HG02870 (cell line): ENCODE measurements at regions not wholly inside any gene's neighbourhood (a gene's known extent, or its start where the extent isn't known, plus 50 kb on each side); places are given as distances from the start of the nearest gene placed in this dataset.
"Not testable (repeated sequence)": the region's sequence is repeated elsewhere in the genome, so short reads cannot be mapped to it uniquely, and the experiment has no call there.

ENCODE experiments used
- ATAC-seq: cut with Tn5 transposase; IDR thresholded peaks from one replicate; pipeline ENCODE4 v1.9.1; 2021; ENCODE audit warnings: mild to moderate bottlenecking, moderate library complexity; ENCODE audit not compliant: unreplicated experiment

- ATAC-seq: not testable (repeated sequence)
These were observed 369.5 kb downstream of the MAT2B start for GRCh38 chr5:163874912-163875311.

- ATAC-seq: no peak
These were observed 372.4 kb downstream of the MAT2B start for GRCh38 chr5:163877865-163878264.

GRCh38 chr5:163878490-163878889, 373.1 kb downstream of the MAT2B start:
- ATAC-seq: no peak

- no peak for ATAC-seq
These were observed 374.9 kb downstream of the MAT2B start for GRCh38 chr5:163880302-163880701.

GRCh38 chr5:163885117-163885516, 379.7 kb downstream of the MAT2B start:
- no peak for ATAC-seq

GRCh38 chr5:163887854-163888253, 382.4 kb downstream of the MAT2B start:
- ATAC-seq: no peak

- ATAC-seq: no peak
These were observed 382.9 kb downstream of the MAT2B start for GRCh38 chr5:163888366-163888765.

- no peak for ATAC-seq
These were observed 383.9 kb downstream of the MAT2B start for GRCh38 chr5:163889369-163889768.

- ATAC-seq: no peak
These were observed 384.8 kb downstream of the MAT2B start for GRCh38 chr5:163890261-163890660.

- ATAC-seq: no peak
These were observed 387.9 kb downstream of the MAT2B start for GRCh38 chr5:163893281-163893680.

GRCh38 chr5:163894645-163895044, 389.2 kb downstream of the MAT2B start:
- ATAC-seq: no peak

- no peak for ATAC-seq
These were observed 393.5 kb downstream of the MAT2B start for GRCh38 chr5:163898873-163899272.

- ATAC-seq: not testable (repeated sequence)
These were observed 402.4 kb downstream of the MAT2B start for GRCh38 chr5:163907783-163908182.

GRCh38 chr5:163908253-163908652, 402.8 kb downstream of the MAT2B start:
- ATAC-seq: no peak

GRCh38 chr5:163910226-163910625, 404.8 kb downstream of the MAT2B start:
- no peak for ATAC-seq

GRCh38 chr5:163912046-163912445, 406.6 kb downstream of the MAT2B start:
- ATAC-seq: no peak

GRCh38 chr5:163913548-163913947, 408.1 kb downstream of the MAT2B start:
- ATAC-seq: no peak

- ATAC-seq: no peak
These were observed 409.5 kb downstream of the MAT2B start for GRCh38 chr5:163914910-163915309.

- peak; percentile 70 for ATAC-seq
These were observed 410.1 kb downstream of the MAT2B start for GRCh38 chr5:163915481-163915961.

GRCh38 chr5:163916376-163916775, 411.0 kb downstream of the MAT2B start:
- peak; percentile 84 for ATAC-seq

GRCh38 chr5:163916861-163917260, 411.4 kb downstream of the MAT2B start:
- ATAC-seq: no peak

- no peak for ATAC-seq
These were observed 412.3 kb downstream of the MAT2B start for GRCh38 chr5:163917747-163918146.

GRCh38 chr5:163934990-163935389, 429.6 kb downstream of the MAT2B start:
- not testable (repeated sequence) for ATAC-seq
